Left ventricle myocardium inferior (tissue), 1 donor: ENCODE measurements at regions not wholly inside any gene's neighbourhood (a gene's known extent, or its start where the extent isn't known, plus 50 kb on each side); places are given as distances from the start of the nearest gene placed in this dataset.

Experiments
- DNase-seq: peaks from one replicate; pipeline ENCODE4 v3.0.0-alpha.2; 2020
- H3K27ac ChIP-seq: fragments of 200-600 bp; replicated peaks from 2 replicates; pipeline ENCODE4 v1.8.0; 2021
- H3K27me3 ChIP-seq: fragments of 200-600 bp; 2 replicates; pipeline ENCODE4 v1.8.0; 2021; ENCODE audit warnings: low read depth
- H3K36me3 ChIP-seq: fragments of 200-600 bp; 2 replicates; pipeline ENCODE4 v1.8.0; 2021
- H3K4me1 ChIP-seq: fragments of 200-600 bp; 2 replicates; pipeline ENCODE4 v1.8.0; 2021
- H3K4me3 ChIP-seq: fragments of 200-600 bp; 2 replicates; pipeline ENCODE4 v1.8.0; 2021; ENCODE audit warnings: mild to moderate bottlenecking, moderate library complexity
- H3K9me3 ChIP-seq: fragments of 200-600 bp; replicated peaks from 2 replicates; pipeline ENCODE4 v1.8.0; 2021
- intact Hi-C: fragments of 100-400 bp; cut with micrococcal nuclease; formaldehyde crosslinking; loops from one replicate; pipeline ENCODE4 v1.11.0; 2022
- TF ChIP-seq, protein P1 (sequence below): fragments of 200-600 bp; IDR thresholded peaks from 2 replicates; pipeline ENCODE4 v1.8.0; 2021; ENCODE audit warnings: antibody characterized with exemption, mild to moderate bottlenecking, borderline replicate concordance
- donor health status: DM: no; HTN: yes; CAD: no; lungs with severe emphysema.

DNA sequence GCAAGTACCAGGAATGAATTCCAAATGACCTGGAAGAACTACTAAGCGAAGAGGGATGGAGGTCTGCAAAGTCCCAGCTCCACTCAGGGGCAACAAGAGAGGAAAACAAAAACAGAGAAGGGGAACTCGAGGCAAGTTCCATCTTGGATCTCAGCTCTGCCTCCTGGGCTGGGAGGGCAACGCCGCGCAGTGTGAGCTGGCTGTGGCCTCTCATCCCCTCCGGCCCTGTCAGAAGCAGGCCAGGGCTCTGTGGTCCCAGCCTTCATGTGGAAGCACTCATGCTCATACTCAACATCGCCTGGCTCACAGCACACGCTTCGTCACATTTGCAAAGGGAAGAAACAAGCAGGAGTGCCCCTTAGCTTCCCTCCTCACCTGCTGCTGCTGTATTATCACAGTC lies 627.9 kb upstream of the MGMT start:
- no peaks in the 10 kb centered on the region for H3K9me3 ChIP-seq
- DNase-seq, result no peak
- H3K4me1 ChIP-seq, result no peaks in the 10 kb centered on the region
- TF ChIP-seq, protein P1, sequence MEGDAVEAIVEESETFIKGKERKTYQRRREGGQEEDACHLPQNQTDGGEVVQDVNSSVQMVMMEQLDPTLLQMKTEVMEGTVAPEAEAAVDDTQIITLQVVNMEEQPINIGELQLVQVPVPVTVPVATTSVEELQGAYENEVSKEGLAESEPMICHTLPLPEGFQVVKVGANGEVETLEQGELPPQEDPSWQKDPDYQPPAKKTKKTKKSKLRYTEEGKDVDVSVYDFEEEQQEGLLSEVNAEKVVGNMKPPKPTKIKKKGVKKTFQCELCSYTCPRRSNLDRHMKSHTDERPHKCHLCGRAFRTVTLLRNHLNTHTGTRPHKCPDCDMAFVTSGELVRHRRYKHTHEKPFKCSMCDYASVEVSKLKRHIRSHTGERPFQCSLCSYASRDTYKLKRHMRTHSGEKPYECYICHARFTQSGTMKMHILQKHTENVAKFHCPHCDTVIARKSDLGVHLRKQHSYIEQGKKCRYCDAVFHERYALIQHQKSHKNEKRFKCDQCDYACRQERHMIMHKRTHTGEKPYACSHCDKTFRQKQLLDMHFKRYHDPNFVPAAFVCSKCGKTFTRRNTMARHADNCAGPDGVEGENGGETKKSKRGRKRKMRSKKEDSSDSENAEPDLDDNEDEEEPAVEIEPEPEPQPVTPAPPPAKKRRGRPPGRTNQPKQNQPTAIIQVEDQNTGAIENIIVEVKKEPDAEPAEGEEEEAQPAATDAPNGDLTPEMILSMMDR, result no peak
- no peaks in the 10 kb centered on the region for H3K36me3 ChIP-seq
- H3K27ac ChIP-seq, result no peak overlapping the region
- intact Hi-C loops, result no loop called here
- H3K27me3 ChIP-seq, result peaks cover 23% of the 10 kb centered on the region
- no peak overlapping the region for H3K4me3 ChIP-seq

DNA sequence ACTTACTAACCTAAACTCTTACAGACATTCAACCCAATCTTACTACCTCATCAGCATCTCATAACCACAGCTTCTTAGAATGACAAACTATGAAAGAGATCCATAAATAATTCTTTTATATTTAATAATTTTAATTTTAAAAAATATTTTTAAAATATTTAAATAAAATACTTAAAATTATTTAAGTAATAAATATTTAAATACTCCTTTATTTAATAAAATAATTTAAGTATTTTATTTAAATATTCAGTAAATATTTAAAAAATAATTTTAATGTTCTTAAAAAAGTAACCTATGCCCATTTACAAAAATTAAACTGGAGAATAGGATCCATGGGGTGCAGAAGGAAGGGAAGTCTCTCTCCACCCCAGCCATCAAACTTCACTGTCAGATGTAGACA lies 627.3 kb upstream of the MGMT start:
- Histone ChIP-seq H3K9me3 (no peaks in the 10 kb centered on the region), H3K4me3 (no peak overlapping the region), H3K27ac (no peak overlapping the region), H3K36me3 (no peaks in the 10 kb centered on the region), H3K27me3 (peaks cover 23% of the 10 kb centered on the region), H3K4me1 (no peaks in the 10 kb centered on the region)
- TF ChIP-seq, protein P1, result no peak
- no peak for DNase-seq
- intact Hi-C loops, result no loop called here

DNA sequence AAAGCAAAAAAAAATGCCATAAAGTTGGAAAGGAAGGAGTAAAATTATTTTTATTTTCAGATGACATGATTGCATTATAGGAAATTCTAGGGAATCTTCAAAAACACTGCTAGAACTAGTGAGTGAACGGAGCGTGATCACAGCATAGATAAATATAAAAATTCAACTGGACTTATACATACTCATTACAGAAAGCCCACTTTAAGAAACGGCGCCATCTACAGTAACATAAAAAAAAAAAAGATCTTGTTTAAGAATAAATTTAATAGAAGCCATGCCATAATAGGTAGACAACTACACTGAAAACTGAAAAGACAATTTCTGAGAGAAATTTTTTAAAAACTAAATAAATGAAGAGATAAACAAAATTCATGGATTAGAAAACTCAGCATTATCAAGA lies 623.1 kb upstream of the MGMT start:
- intact Hi-C loops, result no loop called here
- Histone ChIP-seq H3K27me3 (peaks cover 10% of the 10 kb centered on the region), H3K36me3 (no peaks in the 10 kb centered on the region), H3K4me1 (peaks cover 16% of the 10 kb centered on the region), H3K27ac (no peak overlapping the region), H3K4me3 (no peak overlapping the region), H3K9me3 (no peaks in the 10 kb centered on the region)
- DNase-seq, result no peak
- TF ChIP-seq, protein P1, result peak; percentile 14

DNA sequence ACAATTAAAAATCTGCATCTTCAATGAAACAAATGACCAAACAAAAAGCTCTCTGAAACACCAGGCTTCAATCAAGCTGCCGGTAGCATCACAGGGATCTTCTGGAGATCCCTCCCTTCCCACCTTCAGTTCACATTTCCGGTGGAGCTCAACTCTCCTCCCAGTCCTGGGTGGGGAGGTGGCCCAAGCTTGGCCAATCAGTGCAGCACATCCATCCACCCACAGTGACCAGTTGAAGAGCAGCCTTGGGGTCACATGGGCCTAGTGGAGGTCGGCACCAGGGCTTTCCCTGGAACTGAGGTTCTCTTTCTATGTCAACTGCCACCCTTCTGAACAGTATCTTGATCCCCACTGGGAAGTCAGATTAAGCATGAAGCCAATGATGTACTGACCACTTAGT lies 620.1 kb upstream of the MGMT start:
- no peaks in the 10 kb centered on the region for H3K9me3 ChIP-seq
- DNase-seq, result no peak
- no peak overlapping the region for H3K27ac ChIP-seq
- peaks cover 6% of the 10 kb centered on the region for H3K27me3 ChIP-seq
- peaks cover 26% of the 10 kb centered on the region for H3K4me1 ChIP-seq
- intact Hi-C loops, result no loop called here
- TF ChIP-seq, protein P1, result no peak
- no peaks in the 10 kb centered on the region for H3K36me3 ChIP-seq
- H3K4me3 ChIP-seq, result no peak overlapping the region

DNA sequence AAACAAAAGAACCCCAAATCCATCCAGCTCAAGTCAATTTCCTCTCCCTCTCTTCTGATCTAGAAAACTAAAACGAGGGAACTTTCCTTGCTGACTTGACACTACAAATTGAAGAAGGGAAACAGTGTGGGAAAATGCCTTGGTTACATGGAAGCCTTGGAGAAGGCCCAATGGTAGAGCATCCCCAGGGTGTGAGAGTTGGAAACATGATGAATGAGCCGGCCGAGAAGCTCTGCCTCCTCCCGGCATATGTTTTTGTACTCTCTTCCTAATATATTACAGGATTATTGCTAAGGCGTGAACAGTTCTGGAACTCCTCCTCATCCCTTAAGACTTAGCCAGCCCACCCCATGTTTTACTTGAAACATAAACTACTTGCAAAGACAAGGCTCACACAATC lies 618.2 kb upstream of the MGMT start:
- no peaks in the 10 kb centered on the region for H3K27me3 ChIP-seq
- H3K4me3 ChIP-seq, result no peak overlapping the region
- TF ChIP-seq, protein P1, result no peak
- DNase-seq, result no peak
- no peaks in the 10 kb centered on the region for H3K9me3 ChIP-seq
- peaks cover 45% of the 10 kb centered on the region for H3K4me1 ChIP-seq
- H3K36me3 ChIP-seq, result no peaks in the 10 kb centered on the region
- intact Hi-C loops, result no loop called here
- peak overlapping the region; percentile 34 for H3K27ac ChIP-seq

DNA sequence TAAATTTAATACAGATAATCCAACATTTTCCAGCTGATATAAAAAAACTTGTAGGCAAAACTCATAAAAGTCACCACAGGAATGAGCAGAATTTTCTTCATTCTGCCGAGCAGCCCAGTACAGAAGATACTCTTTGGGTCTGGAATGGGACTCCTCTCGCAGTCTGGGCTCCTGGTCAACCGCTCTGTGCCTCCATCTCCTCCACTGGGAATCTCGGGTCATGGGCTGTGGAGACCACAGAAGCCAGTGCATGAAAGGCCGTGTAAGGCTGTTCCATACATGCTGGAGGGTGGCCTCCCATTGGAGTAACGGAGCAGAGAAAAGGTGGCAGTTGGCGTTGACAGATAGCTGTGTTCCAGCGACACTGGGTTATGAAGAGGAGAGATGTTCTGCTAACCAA lies 616.4 kb upstream of the MGMT start:
- TF ChIP-seq, protein P1, result no peak
- no peaks in the 10 kb centered on the region for H3K9me3 ChIP-seq
- no peaks in the 10 kb centered on the region for H3K27me3 ChIP-seq
- no peaks in the 10 kb centered on the region for H3K36me3 ChIP-seq
- no peak for DNase-seq
- no peak overlapping the region for H3K4me3 ChIP-seq
- intact Hi-C loops, result no loop called here
- H3K4me1 ChIP-seq, result peaks cover 63% of the 10 kb centered on the region
- no peak overlapping the region for H3K27ac ChIP-seq
